GM12873 (cell line): ENCODE measurements at regions not wholly inside any gene's neighbourhood (a gene's known extent, or its start where the extent isn't known, plus 50 kb on each side); places are given as distances from the start of the nearest gene placed in this dataset.

Source experiments
- TF ChIP-seq, protein P1 (sequence below): IDR thresholded peaks from 2 replicates; pipeline ENCODE4 v1.5.1; 2012; ENCODE audit warnings: low read depth, mild to moderate bottlenecking, moderate library complexity, low read length, control low read depth; ENCODE audit not compliant: insufficient read depth; ENCODE audit errors: missing control alignments

DNA sequence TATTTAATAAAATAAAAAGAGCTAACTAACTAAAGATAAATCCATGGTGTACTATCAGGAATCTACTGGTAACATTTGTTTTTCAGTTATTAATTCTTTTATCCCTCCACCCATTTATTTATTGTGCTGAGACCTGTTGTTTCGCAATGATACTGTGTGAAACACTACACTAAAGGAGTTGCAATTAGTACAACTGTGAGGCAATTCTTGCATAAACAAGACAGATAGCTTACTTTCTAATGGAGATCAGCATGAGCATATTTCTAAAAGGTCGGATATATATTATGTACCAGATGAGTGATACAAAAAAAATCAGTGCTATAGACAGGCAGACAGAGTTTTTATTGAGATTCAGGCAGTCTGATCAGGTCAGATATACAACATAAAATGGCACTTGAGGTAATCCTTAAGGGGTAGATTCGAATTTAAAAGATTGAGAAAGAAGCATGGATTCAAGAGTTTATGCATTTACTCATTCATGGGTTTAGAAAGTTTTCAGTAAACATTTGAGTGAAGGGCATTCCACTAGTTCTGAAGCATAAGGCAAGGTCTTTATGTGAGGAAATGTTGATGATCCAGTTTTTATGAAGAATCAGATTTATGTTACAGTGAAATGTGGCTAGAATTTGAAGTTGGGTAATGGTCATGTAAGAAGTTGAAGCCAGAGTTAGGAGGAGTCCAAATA is 147.6 kb downstream of the POLR1F start:
- TF ChIP-seq, protein P1, sequence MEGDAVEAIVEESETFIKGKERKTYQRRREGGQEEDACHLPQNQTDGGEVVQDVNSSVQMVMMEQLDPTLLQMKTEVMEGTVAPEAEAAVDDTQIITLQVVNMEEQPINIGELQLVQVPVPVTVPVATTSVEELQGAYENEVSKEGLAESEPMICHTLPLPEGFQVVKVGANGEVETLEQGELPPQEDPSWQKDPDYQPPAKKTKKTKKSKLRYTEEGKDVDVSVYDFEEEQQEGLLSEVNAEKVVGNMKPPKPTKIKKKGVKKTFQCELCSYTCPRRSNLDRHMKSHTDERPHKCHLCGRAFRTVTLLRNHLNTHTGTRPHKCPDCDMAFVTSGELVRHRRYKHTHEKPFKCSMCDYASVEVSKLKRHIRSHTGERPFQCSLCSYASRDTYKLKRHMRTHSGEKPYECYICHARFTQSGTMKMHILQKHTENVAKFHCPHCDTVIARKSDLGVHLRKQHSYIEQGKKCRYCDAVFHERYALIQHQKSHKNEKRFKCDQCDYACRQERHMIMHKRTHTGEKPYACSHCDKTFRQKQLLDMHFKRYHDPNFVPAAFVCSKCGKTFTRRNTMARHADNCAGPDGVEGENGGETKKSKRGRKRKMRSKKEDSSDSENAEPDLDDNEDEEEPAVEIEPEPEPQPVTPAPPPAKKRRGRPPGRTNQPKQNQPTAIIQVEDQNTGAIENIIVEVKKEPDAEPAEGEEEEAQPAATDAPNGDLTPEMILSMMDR: no peak

- TF ChIP-seq, protein P1: no peak
Observed at GRCh38 chr7:19560111-19560883, 148.5 kb downstream of the POLR1F start.

DNA sequence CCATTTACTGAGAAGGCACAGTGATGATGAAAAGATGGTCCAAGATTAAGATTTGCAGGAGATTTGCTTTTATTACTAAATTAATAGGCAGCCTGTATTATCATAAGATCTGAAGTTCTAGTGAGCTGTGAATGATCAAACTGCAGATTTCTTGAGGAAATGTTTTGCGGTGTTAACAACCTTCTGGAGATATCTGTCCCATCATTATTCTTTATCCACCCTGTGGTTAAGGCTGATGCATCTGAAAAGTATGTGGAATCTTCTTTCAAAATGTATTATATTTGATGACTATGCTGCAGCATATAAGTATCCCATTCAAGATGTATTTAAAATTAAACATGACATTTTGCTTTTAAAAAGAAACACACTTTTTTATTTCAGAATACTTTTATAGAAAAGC is 150.3 kb downstream of the POLR1F start:
- TF ChIP-seq, protein P1: no peak

DNA sequence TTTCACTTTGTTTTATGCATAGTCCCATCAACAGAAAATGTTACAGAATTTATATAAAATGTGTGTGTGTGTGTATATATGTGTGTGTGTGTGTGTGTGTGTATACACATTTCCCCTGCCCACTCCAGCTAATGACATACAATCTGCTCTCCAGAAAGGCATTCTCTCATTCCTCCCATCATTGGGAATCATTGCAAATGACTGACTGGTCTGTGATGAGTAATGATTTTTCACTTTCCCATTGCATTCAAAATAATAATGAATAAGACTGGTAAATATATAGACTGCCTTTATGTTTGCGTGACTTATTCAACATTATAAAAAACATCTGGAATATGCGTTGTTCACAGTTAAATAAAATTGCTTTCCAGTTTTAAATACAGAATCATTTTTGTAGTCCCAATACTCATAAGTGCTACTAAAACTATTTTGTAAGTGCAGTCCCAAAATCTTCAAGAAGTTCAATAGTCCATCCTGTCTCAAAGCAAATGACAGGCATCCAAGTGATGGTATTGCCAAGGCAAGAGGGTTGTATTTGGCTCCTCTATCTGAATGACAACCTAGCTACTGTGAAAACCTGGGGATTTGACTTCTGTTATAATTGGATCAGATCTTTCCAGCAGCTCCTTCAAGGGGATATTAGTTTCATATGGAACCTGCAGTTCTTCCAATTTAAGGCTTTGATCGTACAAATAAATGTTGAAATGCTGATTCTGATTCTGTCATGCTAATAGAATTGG is 150.9 kb downstream of the POLR1F start:
- TF ChIP-seq, protein P1: no peak

DNA sequence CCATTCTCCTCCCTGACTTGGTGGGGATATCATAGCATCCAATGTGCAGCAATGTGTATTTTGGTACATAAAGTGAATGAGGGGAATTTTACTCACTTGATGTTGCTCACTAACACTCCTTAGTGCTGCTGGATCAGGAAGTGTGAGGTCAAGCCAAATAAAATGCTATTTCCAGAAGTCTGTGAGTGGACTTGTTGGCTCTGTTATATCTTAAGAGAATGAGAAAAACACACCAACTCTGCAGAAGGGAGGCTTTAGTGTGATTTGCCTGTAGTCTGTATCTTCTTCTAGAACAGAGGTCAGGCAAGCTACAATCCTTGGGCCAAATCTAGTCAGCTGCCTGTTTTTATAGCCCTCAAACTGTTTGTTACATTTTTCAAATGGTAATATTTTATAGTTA is 154.3 kb downstream of the POLR1F start:
- TF ChIP-seq, protein P1: no peak

DNA sequence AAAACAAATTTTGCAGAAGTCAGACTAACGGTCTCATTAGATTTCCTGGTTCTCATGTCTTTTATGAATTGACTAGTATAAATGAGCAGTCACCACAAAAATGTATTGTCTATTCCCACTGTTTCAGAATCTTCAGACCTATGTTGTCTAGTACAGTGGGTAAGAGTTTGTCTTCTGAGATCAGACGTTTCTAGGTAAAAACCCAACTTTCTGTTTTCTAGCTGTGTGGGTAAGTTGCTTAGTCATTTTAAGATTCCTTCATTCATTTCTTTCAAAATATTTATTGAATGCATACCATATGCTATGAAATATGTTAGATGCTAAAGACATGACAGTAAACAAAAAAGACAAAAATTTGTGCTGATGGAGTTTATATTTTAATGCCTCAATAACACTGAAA is 156.3 kb downstream of the POLR1F start:
- TF ChIP-seq, protein P1: no peak

GRCh38 chr7:19537942-19538401 is 170.9 kb downstream of the POLR1F start:
- TF ChIP-seq, protein P1: no peak
